PFSK-1 (cell line): ENCODE measurements at regions not wholly inside any gene's neighbourhood (a gene's known extent, or its start where the extent isn't known, plus 50 kb on each side); places are given as distances from the start of the nearest gene placed in this dataset.

Source experiments
- FOXP2 ChIP-seq: optimal IDR thresholded peaks from 2 replicates; pipeline ENCODE3; 2011; ENCODE audit warnings: borderline replicate concordance, control low read depth, inconsistent platforms; ENCODE audit not compliant: insufficient read depth; ENCODE audit errors: extremely low read length, extremely low read depth
- POLR2AphosphoS5 ChIP-seq: IDR thresholded peaks from 2 replicates; pipeline ENCODE4 v1.6.1; 2012; ENCODE audit warnings: low read depth, mild to moderate bottlenecking, control low read depth, low read length, moderate library complexity
- SIN3A ChIP-seq: IDR thresholded peaks from 2 replicates; pipeline ENCODE4 v1.6.1; 2012; ENCODE audit warnings: mild to moderate bottlenecking, low read length, moderate library complexity, borderline replicate concordance; ENCODE audit not compliant: insufficient read depth
- TAF1 ChIP-seq: IDR thresholded peaks from 2 replicates; pipeline ENCODE4 v1.6.1; 2012; ENCODE audit warnings: low read length, control low read depth, borderline replicate concordance; ENCODE audit not compliant: insufficient read depth
- TF ChIP-seq, protein P1 (sequence below), 2 experiments: IDR thresholded peaks; 2 replicates each; pipeline versions ENCODE4 v1.6.1 to v1.8.0; 2011 to 2012; ENCODE audit warnings: low read depth in 2 of 2, low read length in 2 of 2, control low read depth in 1 of 2, inconsistent platforms in 1 of 2, mild to moderate bottlenecking in 1 of 2, moderate library complexity in 1 of 2; ENCODE audit not compliant: insufficient read depth in 1 of 2

DNA sequence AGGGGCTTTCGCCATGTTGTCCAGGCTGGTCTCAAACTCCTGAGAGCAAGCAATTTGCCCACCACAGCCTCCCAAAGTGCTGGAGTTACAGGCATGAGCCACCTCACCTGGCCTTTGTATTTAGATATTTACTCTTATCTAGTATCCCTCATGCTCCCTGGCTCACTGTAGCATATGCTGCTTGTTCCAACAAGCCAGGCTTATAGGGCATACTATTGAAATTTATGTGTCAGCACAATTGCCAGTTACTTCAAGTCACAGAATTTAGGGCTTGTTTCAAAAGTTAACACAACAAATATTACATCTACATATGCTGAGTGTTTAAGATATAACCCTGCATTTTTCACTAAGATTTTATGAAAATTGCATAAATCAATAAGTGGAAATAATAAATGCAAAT is 469.2 kb upstream of the ZNF608 start:
- TF ChIP-seq, protein P1, sequence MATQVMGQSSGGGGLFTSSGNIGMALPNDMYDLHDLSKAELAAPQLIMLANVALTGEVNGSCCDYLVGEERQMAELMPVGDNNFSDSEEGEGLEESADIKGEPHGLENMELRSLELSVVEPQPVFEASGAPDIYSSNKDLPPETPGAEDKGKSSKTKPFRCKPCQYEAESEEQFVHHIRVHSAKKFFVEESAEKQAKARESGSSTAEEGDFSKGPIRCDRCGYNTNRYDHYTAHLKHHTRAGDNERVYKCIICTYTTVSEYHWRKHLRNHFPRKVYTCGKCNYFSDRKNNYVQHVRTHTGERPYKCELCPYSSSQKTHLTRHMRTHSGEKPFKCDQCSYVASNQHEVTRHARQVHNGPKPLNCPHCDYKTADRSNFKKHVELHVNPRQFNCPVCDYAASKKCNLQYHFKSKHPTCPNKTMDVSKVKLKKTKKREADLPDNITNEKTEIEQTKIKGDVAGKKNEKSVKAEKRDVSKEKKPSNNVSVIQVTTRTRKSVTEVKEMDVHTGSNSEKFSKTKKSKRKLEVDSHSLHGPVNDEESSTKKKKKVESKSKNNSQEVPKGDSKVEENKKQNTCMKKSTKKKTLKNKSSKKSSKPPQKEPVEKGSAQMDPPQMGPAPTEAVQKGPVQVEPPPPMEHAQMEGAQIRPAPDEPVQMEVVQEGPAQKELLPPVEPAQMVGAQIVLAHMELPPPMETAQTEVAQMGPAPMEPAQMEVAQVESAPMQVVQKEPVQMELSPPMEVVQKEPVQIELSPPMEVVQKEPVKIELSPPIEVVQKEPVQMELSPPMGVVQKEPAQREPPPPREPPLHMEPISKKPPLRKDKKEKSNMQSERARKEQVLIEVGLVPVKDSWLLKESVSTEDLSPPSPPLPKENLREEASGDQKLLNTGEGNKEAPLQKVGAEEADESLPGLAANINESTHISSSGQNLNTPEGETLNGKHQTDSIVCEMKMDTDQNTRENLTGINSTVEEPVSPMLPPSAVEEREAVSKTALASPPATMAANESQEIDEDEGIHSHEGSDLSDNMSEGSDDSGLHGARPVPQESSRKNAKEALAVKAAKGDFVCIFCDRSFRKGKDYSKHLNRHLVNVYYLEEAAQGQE (IDR thresholded peaks at IDR 0.05; ENCODE audit: insufficient read depth in 1 of 2, low read depth in 2 of 2, low read length in 2 of 2), result no peak
- TF ChIP-seq SIN3A (no peak), TAF1 (no peak), POLR2AphosphoS5 (no peak), FOXP2 (no peak)

DNA sequence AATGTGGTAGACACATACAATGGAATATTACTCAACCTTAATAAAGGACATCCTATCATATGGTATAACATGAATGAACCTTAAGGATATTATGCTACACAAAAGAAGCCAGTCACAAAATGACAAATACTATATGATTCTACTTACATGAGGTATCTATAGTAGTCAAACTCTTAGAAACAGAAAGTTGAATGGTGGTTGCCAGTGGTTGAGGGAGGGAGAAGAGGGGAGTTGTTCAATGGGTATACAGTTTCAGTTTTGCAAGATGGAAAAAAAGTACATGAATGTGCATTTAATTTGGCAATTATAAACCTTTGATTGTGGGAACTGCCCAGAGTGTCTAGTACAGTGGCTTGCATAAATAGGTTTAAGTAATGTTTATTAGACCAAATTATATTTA is 473.3 kb upstream of the ZNF608 start:
- TF ChIP-seq TAF1, result no peak
- TF ChIP-seq, protein P1 (IDR thresholded peaks at IDR 0.05; ENCODE audit: insufficient read depth in 1 of 2, low read depth in 2 of 2, low read length in 2 of 2), result no peak
- no peak for TF ChIP-seq FOXP2
- no peak for TF ChIP-seq SIN3A
- no peak for TF ChIP-seq POLR2AphosphoS5

DNA sequence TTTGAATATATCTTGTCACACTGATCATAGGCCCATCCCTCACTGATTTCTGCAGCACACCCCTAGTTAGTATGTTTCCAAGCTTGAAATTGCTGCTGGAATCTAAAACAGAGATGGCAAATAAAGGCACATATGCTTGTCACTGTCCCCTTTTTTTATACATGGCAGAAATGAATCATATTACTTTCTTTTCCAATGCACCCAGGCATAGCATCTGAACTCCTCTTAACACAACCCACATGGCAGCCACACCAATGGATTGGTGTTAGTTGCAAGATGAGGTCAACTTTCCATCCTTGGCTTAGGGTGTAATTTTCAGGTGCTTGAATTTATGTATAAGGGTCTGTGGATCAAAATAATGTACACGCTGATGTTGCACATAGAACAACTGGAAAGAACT is 473.8 kb upstream of the ZNF608 start:
- TF ChIP-seq SIN3A (no peak), FOXP2 (no peak), TAF1 (no peak), POLR2AphosphoS5 (no peak)
- TF ChIP-seq, protein P1 (IDR thresholded peaks at IDR 0.05; ENCODE audit: insufficient read depth in 1 of 2, low read depth in 2 of 2, low read length in 2 of 2), result no peak

DNA sequence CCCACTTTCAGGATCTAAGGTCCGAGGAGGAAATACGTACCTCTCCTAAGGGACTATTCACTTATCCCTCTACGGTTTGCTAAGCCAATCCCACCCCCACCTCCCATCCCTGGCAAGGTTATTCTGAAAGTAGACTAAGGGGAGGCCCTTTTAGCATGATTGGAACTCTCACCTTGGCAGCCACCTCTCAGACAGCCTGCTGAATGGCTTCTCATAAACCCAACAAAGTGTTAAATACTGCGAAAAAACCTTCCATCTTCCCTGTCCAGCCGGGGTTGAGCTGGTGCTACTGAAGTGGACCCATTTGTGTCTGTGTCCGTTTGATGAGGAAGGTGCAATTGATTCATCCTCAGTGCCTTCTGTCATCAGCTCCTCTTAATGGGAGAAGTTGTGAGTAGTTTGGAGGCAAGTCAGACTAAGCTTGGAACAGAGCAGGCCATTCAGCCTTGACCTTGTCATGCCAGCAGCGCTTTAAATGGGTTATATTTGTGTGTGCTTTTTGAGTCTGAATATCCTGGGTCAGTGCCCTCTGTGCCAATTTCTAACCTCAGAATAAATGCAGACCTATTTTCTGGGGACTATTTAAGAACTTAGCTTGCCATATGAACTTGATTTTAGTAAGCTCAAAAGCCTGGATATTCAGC is 476.3 kb upstream of the ZNF608 start:
- TF ChIP-seq, protein P1 (IDR thresholded peaks at IDR 0.05; ENCODE audit: insufficient read depth in 1 of 2, low read depth in 2 of 2, low read length in 2 of 2), result peak in 1 of 2 experiments; percentile 56; a peak in 2 of 4 replicates
- TF ChIP-seq POLR2AphosphoS5, result no peak

DNA sequence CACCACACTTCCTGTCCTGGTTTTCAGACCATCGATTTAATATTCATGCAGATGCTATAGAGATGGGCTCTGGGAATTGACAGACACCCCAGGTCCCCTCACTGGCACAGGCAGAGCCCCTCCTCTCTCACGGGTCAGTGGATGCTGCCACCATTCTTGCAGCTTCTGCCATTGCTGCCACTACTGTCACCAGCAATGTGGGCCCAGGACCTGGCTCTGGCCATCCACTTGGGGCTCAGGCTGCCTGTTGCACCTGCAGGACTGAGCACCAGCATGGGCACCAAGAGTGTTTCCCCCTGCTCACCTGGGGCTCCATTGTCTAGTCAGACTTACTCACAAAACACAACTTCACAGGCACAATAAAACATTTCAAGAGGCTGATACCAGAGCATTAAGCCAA is 479.0 kb upstream of the ZNF608 start:
- TF ChIP-seq POLR2AphosphoS5, result no peak
- TF ChIP-seq, protein P1 (IDR thresholded peaks at IDR 0.05; ENCODE audit: insufficient read depth in 1 of 2, low read depth in 2 of 2, low read length in 2 of 2), result no peak
- no peak for TF ChIP-seq TAF1
- no peak for TF ChIP-seq FOXP2
- no peak for TF ChIP-seq SIN3A
